Rectal smooth muscle tissue (tissue), 1 donor: ENCODE measurements at regions not wholly inside any gene's neighbourhood (a gene's known extent, or its start where the extent isn't known, plus 50 kb on each side); places are given as distances from the start of the nearest gene placed in this dataset.

ENCODE experiments used
- H3K27ac ChIP-seq: one replicate; pipeline ENCODE4 v1.7.0; 2013; ENCODE audit warnings: low read depth, low read length, inconsistent platforms
- H3K27me3 ChIP-seq: one replicate; pipeline ENCODE4 v1.7.0; 2013; ENCODE audit warnings: low read length; ENCODE audit not compliant: control insufficient read depth, insufficient read depth
- H3K36me3 ChIP-seq: one replicate; pipeline ENCODE4 v1.7.0; 2013; ENCODE audit warnings: low read length; ENCODE audit not compliant: control insufficient read depth, insufficient read depth
- H3K4me1 ChIP-seq: one replicate; pipeline ENCODE4 v1.7.0; 2013; ENCODE audit warnings: low read length; ENCODE audit not compliant: control insufficient read depth, insufficient read depth
- H3K4me3 ChIP-seq: one replicate; pipeline ENCODE4 v1.7.0; 2013; ENCODE audit warnings: low read length
- H3K9ac ChIP-seq: one replicate; pipeline ENCODE4 v1.7.0; 2013; ENCODE audit warnings: low read length

DNA sequence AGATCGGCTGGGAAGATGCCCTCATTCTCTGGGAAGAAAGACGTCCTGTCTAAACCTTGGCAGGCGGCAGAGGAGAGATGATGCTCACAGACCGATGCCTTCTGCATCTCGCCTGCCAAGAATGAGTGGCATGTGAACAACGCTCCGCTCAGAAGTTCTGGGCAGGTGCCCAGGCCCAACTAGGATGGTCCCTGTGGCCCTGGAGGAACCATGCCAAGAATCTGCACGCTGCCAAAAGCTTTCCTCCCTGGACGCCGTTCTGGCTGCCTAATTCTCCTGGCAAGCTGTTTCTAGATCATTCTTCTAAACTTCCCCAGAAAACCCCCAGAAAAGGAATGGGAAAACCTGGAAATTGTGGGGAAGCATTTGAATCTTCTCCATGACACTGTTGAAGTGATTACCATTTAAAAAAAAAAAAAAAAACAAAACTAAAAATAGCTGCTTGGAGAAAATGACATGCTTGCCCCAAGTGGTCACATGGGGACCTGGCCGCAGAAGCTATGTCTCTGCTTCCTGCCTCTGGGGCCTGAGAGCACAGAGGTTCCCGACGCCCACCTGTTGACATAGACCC lies 440.9 kb downstream of the PRDM2 start:
- Histone ChIP-seq H3K4me1 (peaks cover 7% of the 10 kb centered on the region), H3K36me3 (no peaks in the 10 kb centered on the region), H3K27ac (no peak overlapping the region), H3K4me3 (no peak overlapping the region), H3K27me3 (no peaks in the 10 kb centered on the region), H3K9ac (no peak overlapping the region)

DNA sequence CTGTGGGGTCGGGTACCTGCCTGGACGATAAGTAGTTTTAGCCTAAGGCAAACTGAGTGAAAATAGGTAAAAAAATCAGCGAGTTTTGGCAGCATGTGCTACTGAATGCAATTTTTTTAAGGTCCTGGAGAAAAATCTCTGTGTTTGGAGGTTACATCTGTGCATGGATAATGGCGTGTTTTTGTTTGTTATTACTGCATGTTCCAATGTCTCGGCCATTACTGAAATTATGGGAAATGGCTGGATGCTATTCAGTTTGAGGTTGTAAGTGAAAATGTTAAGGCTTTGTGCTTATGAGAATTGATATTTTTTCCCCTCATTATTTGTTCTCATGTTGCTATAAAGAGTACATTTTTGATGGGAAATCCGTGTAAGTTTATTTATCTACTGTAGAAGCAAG lies 441.7 kb downstream of the PRDM2 start:
- H3K27ac ChIP-seq, result no peak overlapping the region

DNA sequence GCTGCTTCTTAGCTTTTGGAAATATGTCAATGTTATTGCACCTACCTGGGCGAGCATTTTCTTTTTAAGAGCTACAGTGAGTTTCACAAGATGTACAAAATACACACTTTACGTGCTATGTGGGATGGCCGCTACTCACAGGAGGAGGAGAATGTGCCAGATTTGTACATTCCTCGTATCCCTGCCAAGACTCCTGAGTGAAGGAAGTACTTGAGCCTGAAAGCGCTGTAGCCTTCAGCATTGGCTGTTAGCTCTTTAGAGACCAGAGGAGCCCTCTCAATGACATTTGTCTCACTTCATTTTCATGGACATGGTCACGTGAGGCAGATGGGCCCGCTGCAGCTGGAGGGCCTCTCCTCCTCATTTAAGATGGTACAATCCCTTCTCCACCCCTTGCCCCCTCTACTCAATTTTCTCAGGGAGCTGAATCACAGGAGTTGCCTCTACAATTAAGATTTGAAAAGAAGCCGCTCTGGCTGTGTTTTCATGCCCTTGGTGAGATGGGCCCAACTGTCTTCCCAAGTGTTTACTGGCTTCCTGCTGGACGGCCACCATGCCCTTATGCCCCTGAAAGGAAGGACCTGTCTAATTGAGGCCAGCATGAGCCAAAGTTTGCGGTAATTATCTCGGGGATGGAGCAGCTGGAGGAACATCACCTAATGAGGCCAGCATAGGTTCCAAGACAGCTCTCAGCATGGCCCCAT lies 442.6 kb downstream of the PRDM2 start:
- Histone ChIP-seq H3K27ac (no peak overlapping the region), H3K9ac (no peak overlapping the region), H3K27me3 (no peaks in the 10 kb centered on the region), H3K4me1 (peaks cover 7% of the 10 kb centered on the region), H3K36me3 (no peaks in the 10 kb centered on the region), H3K4me3 (no peak overlapping the region)

More for the DNA sequence above, 441.7 kb downstream of the PRDM2 start:
- H3K27me3 ChIP-seq, result no peaks in the 10 kb centered on the region
- H3K4me1 ChIP-seq, result peaks cover 7% of the 10 kb centered on the region
- no peak overlapping the region for H3K9ac ChIP-seq
- H3K4me3 ChIP-seq, result no peak overlapping the region
- no peaks in the 10 kb centered on the region for H3K36me3 ChIP-seq

DNA sequence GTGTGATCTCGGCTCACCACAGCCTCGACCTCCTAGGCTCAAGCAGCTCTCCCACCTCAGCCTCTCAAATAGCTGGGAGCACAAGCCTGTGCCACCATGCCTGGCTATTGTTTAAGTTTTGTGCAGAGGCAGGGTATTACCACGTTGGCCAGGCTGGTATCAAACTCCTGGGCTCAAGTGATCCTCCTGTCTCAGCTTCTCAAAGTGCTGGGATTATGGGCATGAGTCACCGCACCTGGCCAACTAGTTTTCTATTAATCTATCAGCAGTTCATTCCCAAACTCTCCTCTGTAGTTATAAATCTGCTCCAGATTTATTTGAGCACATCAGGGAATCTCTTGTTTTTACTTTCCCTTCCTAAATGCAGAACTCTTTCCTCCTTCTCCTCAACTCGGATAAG lies 443.8 kb downstream of the PRDM2 start:
- Histone ChIP-seq H3K4me3 (no peak overlapping the region), H3K36me3 (no peaks in the 10 kb centered on the region), H3K4me1 (peaks cover 7% of the 10 kb centered on the region), H3K27ac (no peak overlapping the region), H3K27me3 (no peaks in the 10 kb centered on the region), H3K9ac (no peak overlapping the region)

DNA sequence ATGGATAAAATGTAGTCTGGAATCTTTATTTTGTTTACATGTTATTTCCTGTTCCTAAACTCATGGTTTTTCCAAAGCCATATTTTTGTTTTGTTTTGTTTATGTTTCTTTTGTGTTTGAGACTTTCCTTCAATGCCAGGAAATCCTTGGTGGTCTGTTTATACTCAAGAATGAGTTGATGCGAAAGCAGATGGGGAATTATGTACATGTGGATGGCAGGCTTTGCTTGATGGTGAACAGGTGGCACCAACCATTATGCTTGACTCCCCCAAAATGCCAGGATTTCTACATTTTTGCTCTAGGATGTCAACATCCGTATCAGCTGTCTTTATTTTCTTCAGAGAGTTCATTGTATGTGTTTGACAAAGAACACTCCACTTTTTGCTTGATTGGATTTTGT lies 448.5 kb downstream of the PRDM2 start:
- Histone ChIP-seq H3K27ac (no peak overlapping the region), H3K9ac (no peak overlapping the region), H3K27me3 (no peaks in the 10 kb centered on the region)

DNA sequence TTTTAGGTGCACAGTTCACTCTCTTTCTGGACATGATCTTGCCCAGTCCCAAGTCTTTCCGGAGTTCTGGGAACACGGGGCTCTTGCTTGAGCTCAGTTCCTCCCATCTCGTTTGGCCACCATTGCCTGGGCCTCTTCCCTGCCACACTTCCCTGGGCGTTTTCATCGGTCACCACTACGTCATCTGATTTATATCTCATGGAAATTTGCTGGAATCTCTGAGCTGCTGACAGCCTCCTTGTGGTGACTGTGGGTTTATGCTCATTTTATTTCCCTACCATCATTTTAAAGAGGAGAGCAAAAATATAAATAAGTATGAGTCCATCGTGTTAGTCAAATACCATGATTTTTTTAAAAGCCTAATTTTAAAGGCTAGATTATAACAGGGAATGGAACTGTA lies 449.1 kb upstream of the KAZN start:
- H3K27me3 ChIP-seq, result no peaks in the 10 kb centered on the region
- H3K4me1 ChIP-seq, result no peaks in the 10 kb centered on the region
- no peak overlapping the region for H3K9ac ChIP-seq
- H3K27ac ChIP-seq, result no peak overlapping the region
- no peaks in the 10 kb centered on the region for H3K36me3 ChIP-seq
- no peak overlapping the region for H3K4me3 ChIP-seq

More for the DNA sequence above, 448.5 kb downstream of the PRDM2 start:
- no peak overlapping the region for H3K4me3 ChIP-seq
- H3K36me3 ChIP-seq, result no peaks in the 10 kb centered on the region
- no peaks in the 10 kb centered on the region for H3K4me1 ChIP-seq

DNA sequence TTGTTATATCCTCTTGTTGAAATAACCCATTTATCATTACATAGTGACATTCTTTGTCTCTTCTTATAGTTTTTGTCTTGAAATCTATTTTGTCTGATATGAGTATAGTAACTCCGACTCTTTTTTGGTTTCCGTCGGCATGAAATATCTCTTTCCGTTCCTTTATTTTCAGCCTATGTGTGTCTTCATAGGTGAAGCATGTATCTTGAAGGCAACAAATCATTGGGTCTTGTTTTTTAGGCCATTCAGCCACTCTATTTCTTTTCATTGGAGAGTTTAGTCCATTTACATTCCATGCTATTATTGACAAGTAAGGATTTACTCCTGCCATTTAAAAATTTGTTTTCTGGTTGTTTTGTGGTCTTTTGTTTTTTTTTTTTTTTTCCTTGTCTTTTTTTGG lies 441.9 kb upstream of the KAZN start:
- Histone ChIP-seq H3K27me3 (no peaks in the 10 kb centered on the region), H3K4me3 (no peak overlapping the region), H3K27ac (no peak overlapping the region), H3K9ac (no peak overlapping the region), H3K4me1 (no peaks in the 10 kb centered on the region), H3K36me3 (no peaks in the 10 kb centered on the region)

DNA sequence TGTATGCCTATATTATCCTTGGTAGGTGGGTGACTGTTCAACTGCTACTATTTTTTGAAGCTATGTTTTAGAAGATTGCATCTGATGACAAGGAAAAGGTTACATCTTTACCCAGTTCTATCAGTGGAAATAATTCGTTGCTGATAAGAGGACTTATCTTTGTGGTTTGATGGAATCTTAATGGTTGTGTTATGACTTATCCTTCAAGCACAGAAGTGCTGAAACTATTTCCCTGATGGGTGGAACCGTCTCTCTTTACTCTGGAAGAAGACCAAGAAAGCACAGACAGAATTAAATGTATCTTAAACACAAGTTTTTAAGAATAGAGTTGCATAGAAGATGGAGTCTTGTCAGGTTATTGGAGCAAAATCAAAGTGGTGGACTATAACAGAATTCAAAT lies 437.7 kb upstream of the KAZN start:
- no peak overlapping the region for H3K4me3 ChIP-seq
- H3K27ac ChIP-seq, result no peak overlapping the region
- H3K36me3 ChIP-seq, result no peaks in the 10 kb centered on the region
- no peaks in the 10 kb centered on the region for H3K4me1 ChIP-seq
- H3K27me3 ChIP-seq, result no peaks in the 10 kb centered on the region
- no peak overlapping the region for H3K9ac ChIP-seq

DNA sequence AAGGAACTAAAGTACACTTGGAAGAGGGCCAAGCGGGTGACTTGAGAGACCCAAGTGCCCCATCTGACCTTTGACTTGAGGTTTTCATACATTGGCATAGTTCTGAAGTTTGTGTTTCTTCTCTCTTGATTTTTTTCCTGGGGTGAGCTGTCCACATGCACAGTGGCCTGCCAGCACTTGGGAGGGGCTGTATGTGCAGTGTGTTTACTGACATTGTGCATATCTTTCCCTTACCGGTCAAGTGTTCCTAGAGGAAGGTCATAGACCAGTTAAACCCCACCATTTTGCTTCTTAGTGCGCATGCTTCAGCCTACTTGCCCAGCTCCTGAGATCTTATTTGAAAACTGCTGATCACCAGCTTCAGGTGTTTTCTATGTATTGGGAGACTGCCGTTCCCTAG lies 435.2 kb upstream of the KAZN start:
- no peaks in the 10 kb centered on the region for H3K27me3 ChIP-seq
- no peak overlapping the region for H3K4me3 ChIP-seq
- H3K36me3 ChIP-seq, result no peaks in the 10 kb centered on the region
- H3K9ac ChIP-seq, result no peak overlapping the region
- H3K27ac ChIP-seq, result no peak overlapping the region
- no peaks in the 10 kb centered on the region for H3K4me1 ChIP-seq

DNA sequence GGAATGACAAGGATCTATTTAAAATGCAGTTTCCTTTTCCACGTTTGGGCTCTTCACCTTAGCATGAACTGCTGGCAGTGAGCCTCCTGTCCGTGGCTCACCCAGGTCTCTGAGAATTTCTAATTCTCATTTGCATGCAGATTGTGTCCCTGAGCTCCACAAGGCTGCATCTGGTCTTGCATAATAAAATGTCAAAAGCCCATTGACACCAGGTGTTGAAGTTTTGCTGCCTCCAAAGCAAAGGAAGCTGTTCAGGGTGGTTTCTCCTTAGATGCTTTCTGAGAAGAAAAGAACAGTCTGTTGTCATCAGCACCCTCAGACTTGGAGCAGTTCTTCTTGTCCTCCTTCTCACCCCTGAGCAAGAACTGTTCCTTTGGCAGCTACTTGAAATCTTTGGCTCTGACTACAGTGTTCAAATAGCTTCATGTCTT lies 433.1 kb upstream of the KAZN start:
- no peaks in the 10 kb centered on the region for H3K36me3 ChIP-seq
- H3K27ac ChIP-seq, result no peak overlapping the region
- H3K9ac ChIP-seq, result no peak overlapping the region
- H3K4me1 ChIP-seq, result no peaks in the 10 kb centered on the region
- no peak overlapping the region for H3K4me3 ChIP-seq
- no peaks in the 10 kb centered on the region for H3K27me3 ChIP-seq

DNA sequence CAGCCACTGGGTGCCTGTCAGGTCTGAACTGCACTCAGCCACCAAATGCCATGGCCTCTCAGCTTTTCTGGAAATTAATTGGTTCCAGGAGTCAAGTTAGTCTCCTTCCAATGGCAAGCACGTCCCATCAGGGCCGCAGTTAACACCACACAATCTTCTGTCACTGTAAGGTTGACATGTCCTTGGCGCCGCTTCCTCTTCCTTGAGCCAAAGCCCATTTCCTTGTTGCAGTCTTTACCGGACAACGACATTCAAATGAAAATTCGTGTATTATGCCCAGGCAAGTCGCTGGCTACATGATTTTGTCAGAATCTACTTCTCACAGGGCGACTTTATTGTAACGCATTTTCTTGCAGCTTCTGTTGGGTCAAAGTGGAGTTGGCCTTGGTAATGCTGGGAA lies 430.6 kb upstream of the KAZN start:
- H3K4me1 ChIP-seq, result no peaks in the 10 kb centered on the region
- H3K4me3 ChIP-seq, result no peak overlapping the region
- no peaks in the 10 kb centered on the region for H3K27me3 ChIP-seq
- H3K36me3 ChIP-seq, result no peaks in the 10 kb centered on the region
- H3K9ac ChIP-seq, result no peak overlapping the region
- H3K27ac ChIP-seq, result no peak overlapping the region

DNA sequence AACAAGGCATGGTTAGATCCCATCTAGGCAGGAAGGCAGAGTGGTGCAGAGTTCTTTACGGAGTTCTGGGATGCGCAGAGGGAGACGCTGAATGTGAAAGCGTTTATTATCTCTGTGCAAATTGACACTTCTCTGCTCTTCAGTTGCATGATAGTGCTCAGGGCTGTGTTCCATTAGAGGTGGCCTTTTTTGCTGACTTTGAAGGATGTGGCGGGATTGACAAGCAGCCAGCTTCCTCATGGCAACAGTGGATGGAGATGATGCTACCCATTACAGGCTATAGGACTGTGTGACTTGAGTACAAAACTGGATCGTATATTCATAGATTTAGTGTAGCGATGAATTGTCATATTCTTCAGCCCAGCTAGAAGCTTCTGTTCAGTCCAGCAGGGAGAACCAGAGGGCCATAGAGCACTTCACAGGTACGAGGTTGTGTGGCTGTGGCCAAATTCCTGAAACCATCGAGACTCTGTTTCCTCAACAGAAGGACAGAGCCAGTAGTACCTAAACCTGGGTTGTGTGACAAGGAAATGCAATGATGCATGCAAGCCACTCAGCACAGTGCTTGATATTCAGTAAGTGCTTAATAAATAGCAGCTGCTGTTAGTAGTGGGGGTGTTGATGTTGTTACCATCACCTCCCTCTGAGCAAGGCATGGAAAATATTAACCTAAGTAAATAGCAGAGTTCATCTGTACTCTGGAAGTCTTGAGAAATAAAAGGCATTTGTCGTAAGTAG lies 430.0 kb upstream of the KAZN start:
- Histone ChIP-seq H3K4me1 (no peaks in the 10 kb centered on the region), H3K4me3 (no peak overlapping the region), H3K27ac (no peak overlapping the region)

DNA sequence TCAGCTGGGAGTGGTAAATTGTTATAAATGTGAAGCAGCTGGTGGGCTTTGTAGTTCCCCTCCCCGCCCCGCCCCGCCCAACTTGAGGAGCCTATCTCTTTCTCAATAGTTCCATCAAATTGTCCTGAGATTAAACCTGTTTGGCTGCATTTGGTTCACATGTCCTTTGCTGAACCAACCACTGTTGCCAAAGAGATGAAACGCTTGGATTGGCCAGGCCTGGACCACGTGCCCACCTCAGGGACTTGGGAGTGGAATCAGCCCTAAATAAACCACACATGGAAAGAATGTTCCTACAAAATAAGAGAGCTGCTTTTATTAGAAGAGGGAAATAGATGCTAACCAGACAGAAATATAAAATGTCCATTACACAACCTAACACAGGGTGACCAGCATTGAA lies 424.9 kb upstream of the KAZN start:
- H3K9ac ChIP-seq, result no peak overlapping the region
- no peak overlapping the region for H3K27ac ChIP-seq
- H3K4me3 ChIP-seq, result no peak overlapping the region
- H3K36me3 ChIP-seq, result no peaks in the 10 kb centered on the region
- H3K27me3 ChIP-seq, result no peaks in the 10 kb centered on the region
- H3K4me1 ChIP-seq, result no peaks in the 10 kb centered on the region

More for the DNA sequence above, 430.0 kb upstream of the KAZN start:
- Histone ChIP-seq H3K9ac (no peak overlapping the region), H3K27me3 (no peaks in the 10 kb centered on the region), H3K36me3 (no peaks in the 10 kb centered on the region)
